IMR-90 (cell line): ENCODE measurements at regions not wholly inside any gene's neighbourhood (a gene's known extent, or its start where the extent isn't known, plus 50 kb on each side); places are given as distances from the start of the nearest gene placed in this dataset.

Experiments used
- ATAC-seq: fragments of 200-7000 bp; cut with Tn5 transposase; 2 replicates; pipeline ENCODE4 v1.9.1; 2020; ENCODE audit warnings: low read depth, mild to moderate bottlenecking, moderate library complexity
- BruUV-seq: library from RNA; stranded (reverse); fragments of 400-500 nt; replicated peaks from 2 replicates; lab custom pipeline; 2021; lab: Mats Ljungman, UMichigan
- CTCF ChIA-PET: fragments of 300-600 bp; formaldehyde crosslinking; extraction: SDS; loops from one replicate; lab custom pipeline; 2021; ENCODE audit warnings: antibody characterized with exemption; lab: Yijun Ruan, JAX
- POLR2A ChIA-PET: fragments of 300-600 bp; sonication (Branson Sonifier 250); formaldehyde crosslinking; loops from one replicate; lab custom pipeline; 2022; ENCODE audit warnings: antibody characterized with exemption; ENCODE audit not compliant: unreplicated experiment; lab: Charles Lee
- DNase-seq: peaks from one replicate; pipeline ENCODE4 v3.0.0; 2013
- H2AFZ ChIP-seq: replicated peaks from 2 replicates; pipeline ENCODE3; 2013; ENCODE audit warnings: low read length, mild to moderate bottlenecking; ENCODE audit not compliant: poor library complexity
- H2AK5ac ChIP-seq: 2 replicates; pipeline ENCODE4 v1.6.1; 2013; ENCODE audit warnings: low read depth, low read length, inconsistent platforms
- H2AK9ac ChIP-seq: replicated peaks from 2 replicates; pipeline ENCODE3; 2013; ENCODE audit warnings: mild to moderate bottlenecking, low read depth, low read length, moderate library complexity; ENCODE audit not compliant: poor library complexity
- H2BK120ac ChIP-seq: 2 replicates; pipeline ENCODE4 v1.6.1; 2013; ENCODE audit warnings: low read depth, low read length, inconsistent platforms
- H2BK15ac ChIP-seq: 3 replicates; pipeline ENCODE4 v1.6.1; 2013; ENCODE audit warnings: low read depth, low read length, inconsistent platforms
- H2BK20ac ChIP-seq: 2 replicates; pipeline ENCODE4 v1.6.1; 2013; ENCODE audit warnings: low read depth, mild to moderate bottlenecking, inconsistent platforms, low read length, moderate library complexity
- H2BK5ac ChIP-seq: 2 replicates; pipeline ENCODE4 v1.6.1; 2013; ENCODE audit warnings: mild to moderate bottlenecking, low read depth, low read length, inconsistent platforms; ENCODE audit not compliant: poor library complexity, severe bottlenecking
- H3K14ac ChIP-seq: replicated peaks from 2 replicates; pipeline ENCODE4 v1.6.1; 2013; ENCODE audit warnings: low read depth, low read length, inconsistent platforms
- H3K18ac ChIP-seq: 2 replicates; pipeline ENCODE4 v1.6.1; 2013; ENCODE audit warnings: low read depth, low read length, control low read depth
- H3K23ac ChIP-seq: 2 replicates; pipeline ENCODE4 v1.6.1; 2013; ENCODE audit warnings: low read depth, low read length, inconsistent platforms
- H3K27ac ChIP-seq: 2 replicates; pipeline ENCODE4 v1.5.1; 2013; ENCODE audit warnings: mild to moderate bottlenecking, control low read depth, low read length; ENCODE audit not compliant: insufficient read depth
- H3K27me3 ChIP-seq: 2 replicates; pipeline ENCODE4 v1.6.1; 2013; ENCODE audit warnings: low read length; ENCODE audit not compliant: control insufficient read depth, insufficient read depth
- H3K36me3 ChIP-seq: 2 replicates; pipeline ENCODE4 v1.6.1; 2013; ENCODE audit warnings: low read length, mixed read lengths; ENCODE audit not compliant: control insufficient read depth, insufficient read depth
- H3K4ac ChIP-seq: 2 replicates; pipeline ENCODE4 v1.6.1; 2013; ENCODE audit warnings: low read depth, low read length, inconsistent platforms
- H3K4me1 ChIP-seq: 2 replicates; pipeline ENCODE4 v1.6.1; 2013; ENCODE audit warnings: low read length, mixed read lengths; ENCODE audit not compliant: control insufficient read depth, insufficient read depth
- H3K4me2 ChIP-seq: 2 replicates; pipeline ENCODE4 v1.6.1; 2013; ENCODE audit warnings: low read depth, mild to moderate bottlenecking, control low read depth, low read length, moderate library complexity
- H3K4me3 ChIP-seq: 2 replicates; pipeline ENCODE4 v1.5.1; 2013; ENCODE audit warnings: low read depth, mild to moderate bottlenecking, control low read depth, low read length, moderate library complexity; ENCODE audit not compliant: insufficient read depth
- H3K56ac ChIP-seq: 2 replicates; pipeline ENCODE4 v1.6.1; 2013; ENCODE audit warnings: low read length, inconsistent platforms; ENCODE audit not compliant: insufficient read depth; ENCODE audit errors: extremely low read depth
- H3K79me1 ChIP-seq, 2 experiments: 2 replicates each; pipeline ENCODE4 v1.6.1; 2013; ENCODE audit warnings: low read length in 2 of 2, inconsistent platforms in 1 of 2, low read depth in 1 of 2
- H3K9ac ChIP-seq: 2 replicates; pipeline ENCODE4 v1.6.1; 2013; ENCODE audit warnings: low read depth, low read length, control low read depth
- H3K9me1 ChIP-seq: 2 replicates; pipeline ENCODE4 v1.6.1; 2013; ENCODE audit warnings: low read length, inconsistent platforms; ENCODE audit not compliant: insufficient read depth
- H3K9me3 ChIP-seq: 2 replicates; pipeline ENCODE4 v1.6.1; 2013; ENCODE audit warnings: low read length; ENCODE audit not compliant: control insufficient read depth, insufficient read depth
- H4K20me1 ChIP-seq: 2 replicates; pipeline ENCODE4 v1.6.1; 2013; ENCODE audit warnings: low read length, inconsistent platforms; ENCODE audit not compliant: insufficient read depth
- H4K5ac ChIP-seq: 2 replicates; pipeline ENCODE4 v1.6.1; 2013; ENCODE audit warnings: mild to moderate bottlenecking, low read depth, low read length, control low read depth
- H4K8ac ChIP-seq, 2 experiments: 2 replicates each; pipeline ENCODE4 v1.6.1; 2013; ENCODE audit warnings: low read depth in 2 of 2, low read length in 2 of 2, control low read depth in 1 of 2, inconsistent platforms in 1 of 2
- H4K91ac ChIP-seq: 2 replicates; pipeline ENCODE4 v1.6.1; 2013; ENCODE audit warnings: low read depth, low read length, inconsistent platforms; ENCODE audit not compliant: insufficient read depth
- CEBPB ChIP-seq: IDR thresholded peaks from 2 replicates; pipeline ENCODE4 v1.6.1; 2012; ENCODE audit warnings: low read depth, low read length, improper control_type of control experiment
- CHD1 ChIP-seq: IDR thresholded peaks from 2 replicates; pipeline ENCODE4 v1.6.1; 2012; ENCODE audit warnings: low read depth, low read length, improper control_type of control experiment
- FOS ChIP-seq: fragments of 150-350 bp; IDR thresholded peaks from 2 replicates; pipeline ENCODE4 v1.6.1; 2016; ENCODE audit warnings: low read depth, low read length
- MAFK ChIP-seq: IDR thresholded peaks from 2 replicates; pipeline ENCODE4 v1.6.1; 2012; ENCODE audit warnings: low read depth, low read length, improper control_type of control experiment
- MAZ ChIP-seq: IDR thresholded peaks from 2 replicates; pipeline ENCODE4 v1.6.1; 2012; ENCODE audit warnings: low read depth, mild to moderate bottlenecking, low read length, improper control_type of control experiment, moderate library complexity, borderline replicate concordance
- NFE2L2 ChIP-seq: fragments of 150-350 bp; IDR thresholded peaks from 2 replicates; pipeline ENCODE4 v1.6.1; 2016; ENCODE audit warnings: low read depth, mild to moderate bottlenecking, low read length
- POLR2A ChIP-seq: IDR thresholded peaks from 2 replicates; pipeline ENCODE4 v1.6.1; 2012; ENCODE audit warnings: mild to moderate bottlenecking, low read depth, low read length
- RAD21 ChIP-seq: IDR thresholded peaks from 2 replicates; pipeline ENCODE4 v1.6.1; 2012; ENCODE audit warnings: low read length, improper control_type of control experiment
- RCOR1 ChIP-seq: IDR thresholded peaks from 2 replicates; pipeline ENCODE4 v1.6.1; 2012; ENCODE audit warnings: mild to moderate bottlenecking, low read length, improper control_type of control experiment; ENCODE audit not compliant: insufficient replicate concordance
- RFX5 ChIP-seq: IDR thresholded peaks from 2 replicates; pipeline ENCODE4 v1.8.0; 2012; ENCODE audit warnings: low read depth, mild to moderate bottlenecking, low read length, moderate library complexity
- SMC3 ChIP-seq: fragments of 150-350 bp; IDR thresholded peaks from 2 replicates; pipeline ENCODE4 v1.6.1; 2016; ENCODE audit warnings: low read depth, mild to moderate bottlenecking, antibody characterized with exemption, low read length, moderate library complexity
- WGBS, 2 experiments: methylation state at CpG; one replicate each; pipeline versions ENCODE4 v1.1.5 to v1.1.7; 2013; ENCODE audit warnings: missing lambda C conversion rate in 2 of 2; ENCODE audit not compliant: insufficient read length in 1 of 2; ENCODE audit errors: extremely low coverage in 2 of 2; 5-methylcytosine and 5-hydroxymethylcytosine counted together
- dilution Hi-C: fragments of 300-500 bp; cut with HindIII; formaldehyde crosslinking; loops from one replicate; pipeline ENCODE4 v1.14.3; 2018; ENCODE audit warnings: low sequenced_read_pairs; ENCODE audit not compliant: unreplicated experiment
- in situ Hi-C: fragments of 300-500 bp; cut with MboI; formaldehyde crosslinking; loops from 3 replicates; pipeline ENCODE4 v1.14.3; 2019; ENCODE audit warnings: low sequenced_read_pairs, inconsistent platforms, mixed read lengths
- intact Hi-C: fragments of 100-400 bp; cut with micrococcal nuclease; formaldehyde crosslinking; loops from 2 replicates; pipeline ENCODE4 v1.10.0; 2022
- TF ChIP-seq, protein P1 (sequence below): fragments of 150-350 bp; IDR thresholded peaks from 2 replicates; pipeline ENCODE4 v1.6.1; 2017; ENCODE audit warnings: mild to moderate bottlenecking, antibody characterized with exemption, low read length, low read depth
- TF ChIP-seq, protein P2 (sequence below): conservative IDR thresholded peaks from 2 replicates; pipeline ENCODE4 v1.5.1; 2012; ENCODE audit warnings: mild to moderate bottlenecking, low read depth, low read length, improper control_type of control experiment
- TF ChIP-seq, protein P3 (sequence below): fragments of 150-350 bp; IDR thresholded peaks from 2 replicates; pipeline ENCODE4 v1.6.1; 2016; ENCODE audit warnings: low read depth, mild to moderate bottlenecking, low read length, moderate library complexity, borderline replicate concordance

DNA sequence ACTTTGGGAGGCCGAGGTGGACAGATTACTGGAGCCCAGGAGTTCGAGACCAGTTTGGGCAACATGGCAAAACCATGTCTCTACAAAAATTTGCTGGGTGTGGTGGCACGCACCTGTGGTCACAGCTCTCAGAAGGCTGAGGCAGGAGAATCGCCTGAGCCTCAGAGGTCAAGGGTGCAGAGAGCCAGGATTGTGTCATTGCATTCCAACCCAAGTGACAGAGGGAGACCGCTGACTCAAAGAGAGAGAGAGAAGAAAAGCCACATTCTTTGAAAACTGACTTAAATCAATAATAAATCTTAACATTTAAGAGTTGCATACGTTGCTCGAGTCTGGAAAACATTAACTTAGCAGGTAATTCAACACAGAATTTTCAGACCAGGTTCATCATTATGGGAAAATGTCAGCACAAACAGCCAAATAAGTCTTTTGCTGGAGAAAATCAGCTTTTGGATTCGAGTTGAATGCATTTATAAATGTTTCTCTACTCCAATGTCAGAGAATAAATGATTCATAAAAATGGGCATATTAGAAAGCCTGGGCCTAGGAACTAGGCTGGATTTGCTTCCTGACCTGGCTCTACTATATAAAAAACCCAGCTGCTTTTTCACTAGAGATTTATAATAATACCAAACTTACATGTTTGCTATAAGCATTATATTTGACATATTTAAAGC lies 68.3 kb upstream of the RBPJ start:
- no peaks in the 10 kb centered on the region for H4K20me1 ChIP-seq
- intact Hi-C loops = no loop called here
- 100% methylated on average over 2 of the region's 8 CpGs; no CpG with 5 or more reads in 1 of the 2 experiments for WGBS, 2 experiments
- BruUV-seq = no TSS peak
- no peaks in the 10 kb centered on the region for H3K9me3 ChIP-seq
- H2BK20ac ChIP-seq = no peak overlapping the region
- H4K5ac ChIP-seq = no peak overlapping the region
- no peak overlapping the region for H2AFZ ChIP-seq
- no peak overlapping the region for H2BK120ac ChIP-seq
- no peak overlapping the region for H3K27ac ChIP-seq
- no peak overlapping the region for H3K4me3 ChIP-seq
- ATAC-seq (no peak), DNase-seq (no peak)
- POLR2A ChIA-PET = no interaction called here
- H3K18ac ChIP-seq = no peak overlapping the region
- no peak overlapping the region for H3K9ac ChIP-seq
- H2AK5ac ChIP-seq = 0 out of 2 replicates have a peak overlapping the region, but pooled peaks have one; percentile 33
- no peak overlapping the region for H2AK9ac ChIP-seq
- no peak overlapping the region for H2BK15ac ChIP-seq
- in situ Hi-C loops = no loop called here
- no peaks in the 10 kb centered on the region for H3K79me1 ChIP-seq
- H3K36me3 ChIP-seq = no peaks in the 10 kb centered on the region
- no peak overlapping the region for H3K23ac ChIP-seq
- H3K4me2 ChIP-seq = no peak overlapping the region
- H3K9me1 ChIP-seq = no peaks in the 10 kb centered on the region
- CTCF ChIA-PET = no interaction called here
- no peak overlapping the region for H3K14ac ChIP-seq
- H3K4ac ChIP-seq = peak overlapping the region; percentile 63; the same call in 1 of the 2 replicates
- no peak overlapping the region for H3K56ac ChIP-seq
- H2BK5ac ChIP-seq = no peak overlapping the region
- H3K27me3 ChIP-seq = no peaks in the 10 kb centered on the region
- dilution Hi-C loops = no loop called here
- H4K91ac ChIP-seq = no peak overlapping the region; the same call in 1 of the 2 replicates
- no peak for TF ChIP-seq MAFK
- TF ChIP-seq, protein P1, sequence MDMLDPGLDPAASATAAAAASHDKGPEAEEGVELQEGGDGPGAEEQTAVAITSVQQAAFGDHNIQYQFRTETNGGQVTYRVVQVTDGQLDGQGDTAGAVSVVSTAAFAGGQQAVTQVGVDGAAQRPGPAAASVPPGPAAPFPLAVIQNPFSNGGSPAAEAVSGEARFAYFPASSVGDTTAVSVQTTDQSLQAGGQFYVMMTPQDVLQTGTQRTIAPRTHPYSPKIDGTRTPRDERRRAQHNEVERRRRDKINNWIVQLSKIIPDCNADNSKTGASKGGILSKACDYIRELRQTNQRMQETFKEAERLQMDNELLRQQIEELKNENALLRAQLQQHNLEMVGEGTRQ = no peak
- no peak for TF ChIP-seq NFE2L2
- no peak for TF ChIP-seq CEBPB
- no peak for TF ChIP-seq FOS
- TF ChIP-seq RAD21 = no peak
- TF ChIP-seq CHD1 = no peak
- TF ChIP-seq RCOR1 = no peak
- TF ChIP-seq, protein P2, sequence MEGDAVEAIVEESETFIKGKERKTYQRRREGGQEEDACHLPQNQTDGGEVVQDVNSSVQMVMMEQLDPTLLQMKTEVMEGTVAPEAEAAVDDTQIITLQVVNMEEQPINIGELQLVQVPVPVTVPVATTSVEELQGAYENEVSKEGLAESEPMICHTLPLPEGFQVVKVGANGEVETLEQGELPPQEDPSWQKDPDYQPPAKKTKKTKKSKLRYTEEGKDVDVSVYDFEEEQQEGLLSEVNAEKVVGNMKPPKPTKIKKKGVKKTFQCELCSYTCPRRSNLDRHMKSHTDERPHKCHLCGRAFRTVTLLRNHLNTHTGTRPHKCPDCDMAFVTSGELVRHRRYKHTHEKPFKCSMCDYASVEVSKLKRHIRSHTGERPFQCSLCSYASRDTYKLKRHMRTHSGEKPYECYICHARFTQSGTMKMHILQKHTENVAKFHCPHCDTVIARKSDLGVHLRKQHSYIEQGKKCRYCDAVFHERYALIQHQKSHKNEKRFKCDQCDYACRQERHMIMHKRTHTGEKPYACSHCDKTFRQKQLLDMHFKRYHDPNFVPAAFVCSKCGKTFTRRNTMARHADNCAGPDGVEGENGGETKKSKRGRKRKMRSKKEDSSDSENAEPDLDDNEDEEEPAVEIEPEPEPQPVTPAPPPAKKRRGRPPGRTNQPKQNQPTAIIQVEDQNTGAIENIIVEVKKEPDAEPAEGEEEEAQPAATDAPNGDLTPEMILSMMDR = no peak
- TF ChIP-seq RFX5 = no peak
- TF ChIP-seq MAZ = no peak
- TF ChIP-seq POLR2A = no peak
- TF ChIP-seq, protein P3, sequence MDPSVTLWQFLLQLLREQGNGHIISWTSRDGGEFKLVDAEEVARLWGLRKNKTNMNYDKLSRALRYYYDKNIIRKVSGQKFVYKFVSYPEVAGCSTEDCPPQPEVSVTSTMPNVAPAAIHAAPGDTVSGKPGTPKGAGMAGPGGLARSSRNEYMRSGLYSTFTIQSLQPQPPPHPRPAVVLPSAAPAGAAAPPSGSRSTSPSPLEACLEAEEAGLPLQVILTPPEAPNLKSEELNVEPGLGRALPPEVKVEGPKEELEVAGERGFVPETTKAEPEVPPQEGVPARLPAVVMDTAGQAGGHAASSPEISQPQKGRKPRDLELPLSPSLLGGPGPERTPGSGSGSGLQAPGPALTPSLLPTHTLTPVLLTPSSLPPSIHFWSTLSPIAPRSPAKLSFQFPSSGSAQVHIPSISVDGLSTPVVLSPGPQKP = no peak
- no peak for TF ChIP-seq SMC3
- H3K4me1 ChIP-seq = 0 out of 2 replicates have a peak, but pooled peaks cover 2% of the 10 kb centered on the region
- H4K8ac ChIP-seq = no peak overlapping the region; a peak in 1 of 4 replicates
